Suprapubic skin (tissue), 3 donors: ENCODE measurements at regions not wholly inside any gene's neighbourhood (a gene's known extent, or its start where the extent isn't known, plus 50 kb on each side); places are given as distances from the start of the nearest gene placed in this dataset.

Experiments
- CTCF ChIP-seq, 2 donors: fragments of 200-600 bp in 1 of 2; fragments of 450-650 bp in 1 of 2; sonication (generic) in 1 of 2; IDR thresholded peaks; one replicate each; pipeline ENCODE4 v1.5.1; 2016 to 2019; ENCODE audit warnings: antibody characterized with exemption in 2 of 2, mild to moderate bottlenecking in 1 of 2, moderate library complexity in 1 of 2
- EP300 ChIP-seq: sonication (generic); formaldehyde crosslinking; IDR thresholded peaks from one replicate; pipeline ENCODE4 v1.6.1; 2017; ENCODE audit warnings: antibody characterized with exemption
- POLR2A ChIP-seq, 2 donors: fragments of 450-650 bp; IDR thresholded peaks; one replicate each; pipeline ENCODE4 v1.6.1; 2017; ENCODE audit warnings: antibody characterized with exemption in 2 of 2, mild to moderate bottlenecking in 2 of 2, moderate library complexity in 2 of 2

- TF ChIP-seq EP300 (no peak), POLR2A (IDR thresholded peaks at IDR 0.05) (no peak), CTCF (IDR thresholded peaks at IDR 0.05) (no peak)
Observed at GRCh38 chr11:36848660-36849059, 250.6 kb upstream of the RAG2 start.
